IMR-90 (cell line): ENCODE measurements at regions not wholly inside any gene's neighbourhood (a gene's known extent, or its start where the extent isn't known, plus 50 kb on each side); places are given as distances from the start of the nearest gene placed in this dataset.

Experiments used
- ATAC-seq: fragments of 200-7000 bp; cut with Tn5 transposase; 2 replicates; pipeline ENCODE4 v1.9.1; 2020; ENCODE audit warnings: low read depth, mild to moderate bottlenecking, moderate library complexity
- BruUV-seq: library from RNA; stranded (reverse); fragments of 400-500 nt; replicated peaks from 2 replicates; lab custom pipeline; 2021; lab: Mats Ljungman, UMichigan
- CTCF ChIA-PET: fragments of 300-600 bp; formaldehyde crosslinking; extraction: SDS; loops from one replicate; lab custom pipeline; 2021; ENCODE audit warnings: antibody characterized with exemption; lab: Yijun Ruan, JAX
- POLR2A ChIA-PET: fragments of 300-600 bp; sonication (Branson Sonifier 250); formaldehyde crosslinking; loops from one replicate; lab custom pipeline; 2022; ENCODE audit warnings: antibody characterized with exemption; ENCODE audit not compliant: unreplicated experiment; lab: Charles Lee
- DNase-seq: peaks from one replicate; pipeline ENCODE4 v3.0.0; 2013
- H2AFZ ChIP-seq: replicated peaks from 2 replicates; pipeline ENCODE3; 2013; ENCODE audit warnings: low read length, mild to moderate bottlenecking; ENCODE audit not compliant: poor library complexity
- H2AK5ac ChIP-seq: 2 replicates; pipeline ENCODE4 v1.6.1; 2013; ENCODE audit warnings: low read depth, low read length, inconsistent platforms
- H2AK9ac ChIP-seq: replicated peaks from 2 replicates; pipeline ENCODE3; 2013; ENCODE audit warnings: mild to moderate bottlenecking, low read depth, low read length, moderate library complexity; ENCODE audit not compliant: poor library complexity
- H2BK120ac ChIP-seq: 2 replicates; pipeline ENCODE4 v1.6.1; 2013; ENCODE audit warnings: low read depth, low read length, inconsistent platforms
- H2BK15ac ChIP-seq: 3 replicates; pipeline ENCODE4 v1.6.1; 2013; ENCODE audit warnings: low read depth, low read length, inconsistent platforms
- H2BK20ac ChIP-seq: 2 replicates; pipeline ENCODE4 v1.6.1; 2013; ENCODE audit warnings: low read depth, mild to moderate bottlenecking, inconsistent platforms, low read length, moderate library complexity
- H2BK5ac ChIP-seq: 2 replicates; pipeline ENCODE4 v1.6.1; 2013; ENCODE audit warnings: mild to moderate bottlenecking, low read depth, low read length, inconsistent platforms; ENCODE audit not compliant: poor library complexity, severe bottlenecking
- H3K14ac ChIP-seq: replicated peaks from 2 replicates; pipeline ENCODE4 v1.6.1; 2013; ENCODE audit warnings: low read depth, low read length, inconsistent platforms
- H3K18ac ChIP-seq: 2 replicates; pipeline ENCODE4 v1.6.1; 2013; ENCODE audit warnings: low read depth, low read length, control low read depth
- H3K23ac ChIP-seq: 2 replicates; pipeline ENCODE4 v1.6.1; 2013; ENCODE audit warnings: low read depth, low read length, inconsistent platforms
- H3K27ac ChIP-seq: 2 replicates; pipeline ENCODE4 v1.5.1; 2013; ENCODE audit warnings: mild to moderate bottlenecking, control low read depth, low read length; ENCODE audit not compliant: insufficient read depth
- H3K27me3 ChIP-seq: 2 replicates; pipeline ENCODE4 v1.6.1; 2013; ENCODE audit warnings: low read length; ENCODE audit not compliant: control insufficient read depth, insufficient read depth
- H3K36me3 ChIP-seq: 2 replicates; pipeline ENCODE4 v1.6.1; 2013; ENCODE audit warnings: low read length, mixed read lengths; ENCODE audit not compliant: control insufficient read depth, insufficient read depth
- H3K4ac ChIP-seq: 2 replicates; pipeline ENCODE4 v1.6.1; 2013; ENCODE audit warnings: low read depth, low read length, inconsistent platforms
- H3K4me1 ChIP-seq: 2 replicates; pipeline ENCODE4 v1.6.1; 2013; ENCODE audit warnings: low read length, mixed read lengths; ENCODE audit not compliant: control insufficient read depth, insufficient read depth
- H3K4me2 ChIP-seq: 2 replicates; pipeline ENCODE4 v1.6.1; 2013; ENCODE audit warnings: low read depth, mild to moderate bottlenecking, control low read depth, low read length, moderate library complexity
- H3K4me3 ChIP-seq: 2 replicates; pipeline ENCODE4 v1.5.1; 2013; ENCODE audit warnings: low read depth, mild to moderate bottlenecking, control low read depth, low read length, moderate library complexity; ENCODE audit not compliant: insufficient read depth
- H3K56ac ChIP-seq: 2 replicates; pipeline ENCODE4 v1.6.1; 2013; ENCODE audit warnings: low read length, inconsistent platforms; ENCODE audit not compliant: insufficient read depth; ENCODE audit errors: extremely low read depth
- H3K79me1 ChIP-seq, 2 experiments: 2 replicates each; pipeline ENCODE4 v1.6.1; 2013; ENCODE audit warnings: low read length in 2 of 2, inconsistent platforms in 1 of 2, low read depth in 1 of 2
- H3K9ac ChIP-seq: 2 replicates; pipeline ENCODE4 v1.6.1; 2013; ENCODE audit warnings: low read depth, low read length, control low read depth
- H3K9me1 ChIP-seq: 2 replicates; pipeline ENCODE4 v1.6.1; 2013; ENCODE audit warnings: low read length, inconsistent platforms; ENCODE audit not compliant: insufficient read depth
- H3K9me3 ChIP-seq: 2 replicates; pipeline ENCODE4 v1.6.1; 2013; ENCODE audit warnings: low read length; ENCODE audit not compliant: control insufficient read depth, insufficient read depth
- H4K20me1 ChIP-seq: 2 replicates; pipeline ENCODE4 v1.6.1; 2013; ENCODE audit warnings: low read length, inconsistent platforms; ENCODE audit not compliant: insufficient read depth
- H4K5ac ChIP-seq: 2 replicates; pipeline ENCODE4 v1.6.1; 2013; ENCODE audit warnings: mild to moderate bottlenecking, low read depth, low read length, control low read depth
- H4K8ac ChIP-seq, 2 experiments: 2 replicates each; pipeline ENCODE4 v1.6.1; 2013; ENCODE audit warnings: low read depth in 2 of 2, low read length in 2 of 2, control low read depth in 1 of 2, inconsistent platforms in 1 of 2
- H4K91ac ChIP-seq: 2 replicates; pipeline ENCODE4 v1.6.1; 2013; ENCODE audit warnings: low read depth, low read length, inconsistent platforms; ENCODE audit not compliant: insufficient read depth
- CEBPB ChIP-seq: IDR thresholded peaks from 2 replicates; pipeline ENCODE4 v1.6.1; 2012; ENCODE audit warnings: low read depth, low read length, improper control_type of control experiment
- MAZ ChIP-seq: IDR thresholded peaks from 2 replicates; pipeline ENCODE4 v1.6.1; 2012; ENCODE audit warnings: low read depth, mild to moderate bottlenecking, low read length, improper control_type of control experiment, moderate library complexity, borderline replicate concordance
- RFX5 ChIP-seq: IDR thresholded peaks from 2 replicates; pipeline ENCODE4 v1.8.0; 2012; ENCODE audit warnings: low read depth, mild to moderate bottlenecking, low read length, moderate library complexity
- SMC3 ChIP-seq: fragments of 150-350 bp; IDR thresholded peaks from 2 replicates; pipeline ENCODE4 v1.6.1; 2016; ENCODE audit warnings: low read depth, mild to moderate bottlenecking, antibody characterized with exemption, low read length, moderate library complexity
- WGBS, 2 experiments: methylation state at CpG; one replicate each; pipeline versions ENCODE4 v1.1.5 to v1.1.7; 2013; ENCODE audit warnings: missing lambda C conversion rate in 2 of 2; ENCODE audit not compliant: insufficient read length in 1 of 2; ENCODE audit errors: extremely low coverage in 2 of 2; 5-methylcytosine and 5-hydroxymethylcytosine counted together
- dilution Hi-C: fragments of 300-500 bp; cut with HindIII; formaldehyde crosslinking; loops from one replicate; pipeline ENCODE4 v1.14.3; 2018; ENCODE audit warnings: low sequenced_read_pairs; ENCODE audit not compliant: unreplicated experiment
- in situ Hi-C: fragments of 300-500 bp; cut with MboI; formaldehyde crosslinking; loops from 3 replicates; pipeline ENCODE4 v1.14.3; 2019; ENCODE audit warnings: low sequenced_read_pairs, inconsistent platforms, mixed read lengths
- intact Hi-C: fragments of 100-400 bp; cut with micrococcal nuclease; formaldehyde crosslinking; loops from 2 replicates; pipeline ENCODE4 v1.10.0; 2022

- no peak for ATAC-seq
- no peak overlapping the region for H2BK120ac ChIP-seq
- ChIA-PET CTCF (no interaction called here), POLR2A (no interaction called here)
- H2AK5ac ChIP-seq: no peak overlapping the region
- no peak for TF ChIP-seq RFX5
- no peak for TF ChIP-seq CEBPB
- no peak for TF ChIP-seq SMC3
- no peak for TF ChIP-seq MAZ
- no peaks in the 10 kb centered on the region for H3K27me3 ChIP-seq
- H4K5ac ChIP-seq: no peak overlapping the region
- H3K36me3 ChIP-seq: no peaks in the 10 kb centered on the region
- H2BK20ac ChIP-seq: no peak overlapping the region
- no peak overlapping the region for H2BK15ac ChIP-seq
- H3K4me3 ChIP-seq: no peak overlapping the region
- H3K9me1 ChIP-seq: no peaks in the 10 kb centered on the region
- peak overlapping the region; percentile 11 for H2AFZ ChIP-seq
- no TSS peak for BruUV-seq
- H3K27ac ChIP-seq: no peak overlapping the region
- no peak overlapping the region for H4K91ac ChIP-seq
- H3K4me2 ChIP-seq: no peak overlapping the region
- no peaks in the 10 kb centered on the region for H3K79me1 ChIP-seq
- H4K20me1 ChIP-seq: no peaks in the 10 kb centered on the region
- no peak overlapping the region for H3K18ac ChIP-seq
- intact Hi-C loops (no loop called here), in situ Hi-C loops (no loop called here), dilution Hi-C loops (no loop called here)
- no peak overlapping the region for H3K23ac ChIP-seq
- H3K4ac ChIP-seq: no peak overlapping the region
- H3K14ac ChIP-seq: no peak overlapping the region
- 30% methylated on average over 2 of the region's 3 CpGs; no CpG with 5 or more reads in 1 of the 2 experiments for WGBS, 2 experiments
- H3K9ac ChIP-seq: no peak overlapping the region
- H3K56ac ChIP-seq: no peak overlapping the region
- no peak for DNase-seq
- H2AK9ac ChIP-seq: no peak overlapping the region
- H3K4me1 ChIP-seq: no peaks in the 10 kb centered on the region
- no peak overlapping the region for H4K8ac ChIP-seq
- no peak overlapping the region for H2BK5ac ChIP-seq
- peaks cover 52% of the 10 kb centered on the region for H3K9me3 ChIP-seq
These were observed 345.6 kb upstream of the B3GAT1 start for GRCh38 chr11:134757633-134758032.
